ENCODE measurements at regions not wholly inside any gene's neighbourhood (a gene's known extent, or its start where the extent isn't known, plus 50 kb on each side); places are given as distances from the start of the nearest gene placed in this dataset.
"Not testable (repeated sequence)": the region's sequence is repeated elsewhere in the genome, so short reads cannot be mapped to it uniquely, and the experiment has no call there.

DNA sequence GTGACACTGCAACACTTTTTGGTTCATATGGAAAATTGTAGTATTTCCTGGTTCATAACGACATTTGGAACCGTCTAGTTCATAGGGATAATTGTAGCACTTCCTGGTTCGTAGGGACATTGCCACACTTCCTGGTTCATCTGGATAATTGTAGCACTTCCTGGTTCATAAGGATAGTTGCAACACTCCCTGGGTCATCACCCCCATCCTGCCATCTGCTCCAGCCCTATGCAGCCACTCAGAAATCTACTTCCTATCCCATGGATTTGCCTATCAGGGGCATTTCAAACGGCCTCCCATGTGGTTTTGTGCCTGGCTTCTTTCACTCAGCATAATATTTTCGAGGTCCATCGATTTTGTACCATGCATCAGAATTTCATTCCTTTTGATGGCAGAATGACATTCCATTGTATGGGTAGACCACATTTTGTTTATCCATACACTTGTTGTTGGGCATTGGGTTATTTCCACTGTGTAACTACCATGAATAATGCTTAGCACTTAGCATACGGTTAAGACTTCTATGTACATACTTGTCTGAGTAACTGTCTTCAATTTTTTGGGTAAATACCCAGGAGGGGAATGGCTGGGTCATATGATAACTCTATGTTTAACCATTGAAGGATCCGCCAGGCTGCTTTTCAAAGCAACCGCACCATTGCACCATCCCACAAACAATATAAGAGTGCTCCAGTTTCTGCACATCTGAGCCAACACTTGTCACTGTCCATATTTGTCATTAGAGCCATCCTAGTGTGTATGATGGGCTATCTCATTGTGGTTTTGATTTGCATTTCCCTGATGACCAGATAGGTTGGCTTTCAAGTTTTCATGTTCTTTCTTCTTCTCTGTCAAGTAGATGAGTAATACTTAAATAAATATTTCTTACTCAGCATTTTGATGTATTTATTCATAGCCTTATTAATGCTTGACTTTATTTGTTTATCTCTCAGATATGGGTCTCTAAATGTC, 58.3 kb upstream of the CD99 start:
- Histone ChIP-seq H3F3A (ENCODE audit: low read length, unreplicated experiment) (peaks cover 6% of the 10 kb centered on the region), H3K9ac (ENCODE audit: low read length) (peak overlapping the region; percentile 8; the same call in 1 of the 2 replicates), H3K27ac (ENCODE audit: low read length) (peak overlapping the region; percentile 87), H3K4me2 (ENCODE audit: low read length) (peak overlapping the region; percentile 50), H3K9me2 (replicated peaks; ENCODE audit: low read length) (no peaks in the 10 kb centered on the region), H3K36me3 (ENCODE audit: low read depth, low read length) (peaks cover 15% of the 10 kb centered on the region), H3K27me3 (ENCODE audit: low read length) (no peaks in the 10 kb centered on the region), H4K20me1 (ENCODE audit: low read length) (no peaks in the 10 kb centered on the region), H3K4me1 (ENCODE audit: insufficient read depth, low read length) (peaks cover 18% of the 10 kb centered on the region), H3K9me3 (ENCODE audit: low read length) (no peaks in the 10 kb centered on the region), H2AFZ (ENCODE audit: low read length) (peak overlapping the region; percentile 44; the same call in 1 of the 2 replicates), H3K4me3 (ENCODE audit: low read length) (no peak overlapping the region), H3K79me2 (ENCODE audit: low read length) (no peaks in the 10 kb centered on the region)
- POLR2A ChIA-PET (ENCODE audit: unreplicated experiment), result no interaction called here
- intact Hi-C loops (cut with micrococcal nuclease), result no loop called here
- no peak for TF ChIP-seq EZH2phosphoT487 (IDR thresholded peaks at IDR 0.05; ENCODE audit: borderline replicate concordance, low read length)
- TF ChIP-seq EZH2 (IDR thresholded peaks at IDR 0.05; ENCODE audit: low read length, unreplicated experiment), result no peak
- TF ChIP-seq, protein P1, sequence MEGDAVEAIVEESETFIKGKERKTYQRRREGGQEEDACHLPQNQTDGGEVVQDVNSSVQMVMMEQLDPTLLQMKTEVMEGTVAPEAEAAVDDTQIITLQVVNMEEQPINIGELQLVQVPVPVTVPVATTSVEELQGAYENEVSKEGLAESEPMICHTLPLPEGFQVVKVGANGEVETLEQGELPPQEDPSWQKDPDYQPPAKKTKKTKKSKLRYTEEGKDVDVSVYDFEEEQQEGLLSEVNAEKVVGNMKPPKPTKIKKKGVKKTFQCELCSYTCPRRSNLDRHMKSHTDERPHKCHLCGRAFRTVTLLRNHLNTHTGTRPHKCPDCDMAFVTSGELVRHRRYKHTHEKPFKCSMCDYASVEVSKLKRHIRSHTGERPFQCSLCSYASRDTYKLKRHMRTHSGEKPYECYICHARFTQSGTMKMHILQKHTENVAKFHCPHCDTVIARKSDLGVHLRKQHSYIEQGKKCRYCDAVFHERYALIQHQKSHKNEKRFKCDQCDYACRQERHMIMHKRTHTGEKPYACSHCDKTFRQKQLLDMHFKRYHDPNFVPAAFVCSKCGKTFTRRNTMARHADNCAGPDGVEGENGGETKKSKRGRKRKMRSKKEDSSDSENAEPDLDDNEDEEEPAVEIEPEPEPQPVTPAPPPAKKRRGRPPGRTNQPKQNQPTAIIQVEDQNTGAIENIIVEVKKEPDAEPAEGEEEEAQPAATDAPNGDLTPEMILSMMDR (conservative IDR thresholded peaks at IDR 0.05; ENCODE audit: low read depth, low read length), result no peak
- ATAC-seq (peak; percentile 87), DNase-seq (peak; percentile 67)
- CTCF ChIA-PET, result no interaction called here
- no TSS peak for BruUV-seq (replicated peaks)

DNA sequence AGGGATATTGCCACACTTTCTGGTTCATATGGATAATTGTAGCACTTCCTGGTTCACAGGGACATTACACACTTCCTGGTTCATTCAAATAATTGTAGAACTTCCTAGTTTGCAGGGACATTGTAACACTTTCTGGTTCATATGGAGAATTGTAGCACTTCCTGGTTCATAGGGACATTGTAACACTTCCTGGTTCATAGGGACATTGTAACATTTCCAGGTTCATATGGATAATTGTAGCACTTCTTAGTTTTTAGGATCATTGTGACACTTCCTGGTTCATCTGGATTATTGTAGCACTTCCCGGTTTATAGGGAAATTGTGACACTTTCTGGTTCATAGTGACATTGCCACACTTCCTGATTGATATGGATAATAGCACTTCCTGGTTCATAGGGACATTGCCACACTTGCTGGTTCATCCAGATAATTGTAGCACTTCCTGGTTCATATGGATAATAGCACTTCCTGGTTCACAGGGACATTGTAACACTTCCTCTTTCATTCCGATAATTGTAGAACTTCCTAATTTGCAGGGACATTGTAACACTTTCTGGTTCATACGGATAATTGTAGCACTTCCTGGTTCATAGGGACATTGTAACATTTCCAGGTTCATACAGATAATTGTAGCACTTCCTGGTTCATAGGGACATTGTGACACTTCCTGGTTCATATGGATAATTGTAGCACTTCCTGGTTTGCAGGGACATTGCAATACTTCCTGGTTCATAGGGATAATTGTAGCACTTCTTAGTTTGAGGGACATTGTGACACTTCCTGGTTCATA, 59.2 kb upstream of the CD99 start:
- Histone ChIP-seq H3K9ac (ENCODE audit: low read length) (peak overlapping the region; percentile 8; the same call in 1 of the 2 replicates), H4K20me1 (ENCODE audit: low read length) (no peaks in the 10 kb centered on the region), H3K4me2 (ENCODE audit: low read length) (peak overlapping the region; percentile 50; the same call in 1 of the 2 replicates), H3K9me3 (ENCODE audit: low read length) (no peaks in the 10 kb centered on the region), H3K27ac (ENCODE audit: low read length) (peak overlapping the region; percentile 87), H3K4me1 (ENCODE audit: insufficient read depth, low read length) (peaks cover 18% of the 10 kb centered on the region), H3K79me2 (ENCODE audit: low read length) (no peaks in the 10 kb centered on the region), H3K36me3 (ENCODE audit: low read depth, low read length) (peaks cover 15% of the 10 kb centered on the region), H3F3A (ENCODE audit: low read length, unreplicated experiment) (peaks cover 6% of the 10 kb centered on the region), H3K27me3 (ENCODE audit: low read length) (no peaks in the 10 kb centered on the region), H2AFZ (ENCODE audit: low read length) (peak overlapping the region; percentile 44; the same call in 1 of the 2 replicates), H3K4me3 (ENCODE audit: low read length) (no peak overlapping the region), H3K9me2 (replicated peaks; ENCODE audit: low read length) (no peaks in the 10 kb centered on the region)
- CTCF ChIA-PET, result no interaction called here
- intact Hi-C loops (cut with micrococcal nuclease), result no loop called here
- ATAC-seq (no peak), DNase-seq (no peak)
- no TSS peak for BruUV-seq (replicated peaks)
- TF ChIP-seq EZH2phosphoT487 (IDR thresholded peaks at IDR 0.05; ENCODE audit: borderline replicate concordance, low read length) (no peak), EZH2 (IDR thresholded peaks at IDR 0.05; ENCODE audit: low read length, unreplicated experiment) (no peak)
- TF ChIP-seq, protein P1 (conservative IDR thresholded peaks at IDR 0.05; ENCODE audit: low read depth, low read length), result no peak
- POLR2A ChIA-PET (ENCODE audit: unreplicated experiment), result no interaction called here

DNA sequence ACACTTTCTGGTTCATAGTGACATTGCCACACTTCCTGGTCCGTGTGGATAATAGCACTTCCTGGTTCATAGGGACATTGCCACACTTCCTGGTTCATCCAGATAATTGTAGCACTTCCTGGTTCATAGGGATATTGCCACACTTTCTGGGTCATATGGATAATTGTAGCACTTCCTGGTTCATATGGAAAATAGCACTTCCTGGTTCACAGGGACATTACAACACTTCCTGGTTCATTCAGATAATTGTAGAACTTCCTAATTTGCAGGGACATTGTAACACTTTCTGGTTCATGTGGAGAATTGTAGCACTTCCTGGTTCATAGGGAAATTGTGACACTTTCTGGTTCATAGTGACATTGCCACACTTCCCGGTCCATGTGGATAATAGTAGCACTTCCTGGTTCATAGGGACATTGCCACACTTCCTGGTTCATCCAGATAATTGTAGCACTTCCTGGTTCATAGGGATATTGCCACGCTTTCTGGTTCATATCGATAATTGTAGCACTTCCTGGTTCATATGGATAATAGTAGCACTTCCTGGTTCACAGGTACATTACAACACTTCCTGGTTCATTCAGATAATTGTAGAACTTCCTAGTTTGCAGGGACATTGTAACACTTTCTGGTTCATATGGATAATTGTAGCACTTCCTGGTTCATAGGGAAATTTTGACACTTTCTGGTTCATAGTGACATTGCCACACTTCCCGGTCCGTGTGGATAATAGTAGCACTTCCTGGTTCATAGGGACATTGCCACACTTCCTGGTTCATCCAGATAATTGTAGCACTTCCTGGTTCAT, 60.0 kb upstream of the CD99 start:
- H3K79me2 ChIP-seq (ENCODE audit: low read length); intact Hi-C loops (cut with micrococcal nuclease); H3K27me3 ChIP-seq (ENCODE audit: low read length); BruUV-seq (replicated peaks); POLR2A ChIA-PET (ENCODE audit: unreplicated experiment); H3K4me2 ChIP-seq (ENCODE audit: low read length); ATAC-seq; H3K9me2 ChIP-seq (replicated peaks; ENCODE audit: low read length); H3K9ac ChIP-seq (ENCODE audit: low read length); H4K20me1 ChIP-seq (ENCODE audit: low read length); H3F3A ChIP-seq (ENCODE audit: low read length, unreplicated experiment); H3K4me3 ChIP-seq (ENCODE audit: low read length); DNase-seq; CTCF ChIA-PET; H3K9me3 ChIP-seq (ENCODE audit: low read length); H2AFZ ChIP-seq (ENCODE audit: low read length): not testable (repeated sequence)
- H3K4me1 ChIP-seq (ENCODE audit: insufficient read depth, low read length), result peaks cover 18% of the 10 kb centered on the region
- peak overlapping the region; percentile 87 for H3K27ac ChIP-seq (ENCODE audit: low read length)
- H3K36me3 ChIP-seq (ENCODE audit: low read depth, low read length), result peaks cover 15% of the 10 kb centered on the region

DNA sequence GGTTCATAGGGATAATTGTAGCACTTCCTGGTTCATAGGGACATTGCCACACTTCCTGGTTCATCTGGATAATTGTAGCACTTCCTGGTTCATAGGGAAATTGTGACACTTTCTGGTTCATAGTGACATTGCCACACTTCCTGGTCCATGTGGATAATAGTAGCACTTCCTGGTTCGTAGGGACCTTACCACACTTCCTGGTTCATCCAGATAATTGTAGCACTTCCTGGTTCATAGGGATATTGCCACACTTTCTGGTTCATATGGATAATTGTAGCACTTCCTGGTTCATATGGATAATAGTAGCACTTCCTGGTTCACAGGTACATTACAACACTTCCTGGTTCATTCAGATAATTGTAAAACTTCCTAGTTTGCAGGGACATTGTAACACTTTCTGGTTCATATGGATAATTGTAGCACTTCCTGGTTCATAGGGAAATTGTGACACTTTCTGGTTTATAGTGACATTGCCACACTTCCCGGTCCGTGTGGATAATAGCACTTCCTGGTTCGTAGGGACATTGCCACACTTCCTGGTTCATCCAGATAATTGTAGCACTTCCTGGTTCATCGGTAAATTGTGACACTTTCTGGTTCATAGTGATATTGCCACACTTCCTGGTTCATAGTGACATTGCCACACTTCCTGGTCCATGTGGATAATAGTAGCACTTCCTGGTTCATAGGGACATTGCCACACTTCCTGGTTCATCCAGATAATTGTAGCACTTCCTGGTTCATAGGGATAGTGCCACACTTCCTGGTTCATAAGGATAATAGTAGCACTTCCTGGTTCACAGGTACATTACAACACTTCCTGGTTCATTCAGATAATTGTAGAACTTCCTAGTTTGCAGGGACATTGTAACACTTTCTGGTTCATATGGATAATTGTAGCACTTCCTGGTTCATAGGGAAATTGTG, 60.8 kb upstream of the CD99 start:
- POLR2A ChIA-PET (ENCODE audit: unreplicated experiment); H3K4me2 ChIP-seq (ENCODE audit: low read length); H2AFZ ChIP-seq (ENCODE audit: low read length); H3K9me2 ChIP-seq (replicated peaks; ENCODE audit: low read length); BruUV-seq (replicated peaks); H3K79me2 ChIP-seq (ENCODE audit: low read length); H3F3A ChIP-seq (ENCODE audit: low read length, unreplicated experiment); H3K27me3 ChIP-seq (ENCODE audit: low read length); intact Hi-C loops (cut with micrococcal nuclease); CTCF ChIA-PET; ATAC-seq; H4K20me1 ChIP-seq (ENCODE audit: low read length); H3K9ac ChIP-seq (ENCODE audit: low read length); H3K9me3 ChIP-seq (ENCODE audit: low read length); H3K27ac ChIP-seq (ENCODE audit: low read length); H3K4me3 ChIP-seq (ENCODE audit: low read length): not testable (repeated sequence)
- peak; percentile 26 for DNase-seq
- Histone ChIP-seq H3K4me1 (ENCODE audit: insufficient read depth, low read length) (peaks cover 18% of the 10 kb centered on the region), H3K36me3 (ENCODE audit: low read depth, low read length) (peaks cover 15% of the 10 kb centered on the region)
